Activated CD4-positive, alpha-beta T cell treated with anti-CD3 and anti-CD28 coated beads, Interleukin-2, Interleukin-4, amounts not matched to agents 100 ng/mL and 50 ng/mL, durations not matched to agents 16 hours and 8 hours (primary cell): ENCODE measurements at regions not wholly inside any gene's neighbourhood (a gene's known extent, or its start where the extent isn't known, plus 50 kb on each side); places are given as distances from the start of the nearest gene placed in this dataset.
"Not testable (repeated sequence)": the region's sequence is repeated elsewhere in the genome, so short reads cannot be mapped to it uniquely, and the experiment has no call there.

Experiments used
- DNase-seq: peaks from one replicate; pipeline ENCODE4 v3.0.0-alpha.2; 2020; ENCODE audit warnings: low spot score

- DNase-seq, result no peak
Observed at GRCh38 chr16:62755938-62756337, 719.7 kb upstream of the CDH8 start.

- DNase-seq, result no peak
Observed at GRCh38 chr16:62752854-62753253, 716.6 kb upstream of the CDH8 start.

GRCh38 chr16:62751218-62751617 is 715.0 kb upstream of the CDH8 start:
- DNase-seq, result no peak

GRCh38 chr16:62741692-62742091 is 705.5 kb upstream of the CDH8 start:
- DNase-seq, result no peak

- DNase-seq, result no peak
Observed at GRCh38 chr16:62738666-62739460, 702.6 kb upstream of the CDH8 start.

- no peak for DNase-seq
Observed at GRCh38 chr16:62732092-62732491, 695.9 kb upstream of the CDH8 start.

- DNase-seq, result not testable (repeated sequence)
Observed at GRCh38 chr16:62724670-62725269, 688.5 kb upstream of the CDH8 start.

GRCh38 chr16:62720651-62721050 is 684.4 kb upstream of the CDH8 start:
- no peak for DNase-seq

GRCh38 chr16:62717026-62717425 is 680.8 kb upstream of the CDH8 start:
- no peak for DNase-seq

GRCh38 chr16:62715701-62716100 is 679.5 kb upstream of the CDH8 start:
- no peak for DNase-seq

- DNase-seq, result no peak
Observed at GRCh38 chr16:62712566-62712965, 676.3 kb upstream of the CDH8 start.

- DNase-seq, result no peak
Observed at GRCh38 chr16:62711797-62712196, 675.6 kb upstream of the CDH8 start.

- no peak for DNase-seq
Observed at GRCh38 chr16:62709794-62710193, 673.6 kb upstream of the CDH8 start.

GRCh38 chr16:62701426-62701825 is 665.2 kb upstream of the CDH8 start:
- DNase-seq, result no peak

- DNase-seq, result no peak
Observed at GRCh38 chr16:62700426-62701294, 664.4 kb upstream of the CDH8 start.

GRCh38 chr16:62692685-62693084 is 656.4 kb upstream of the CDH8 start:
- no peak for DNase-seq

- no peak for DNase-seq
Observed at GRCh38 chr16:62681819-62682218, 645.6 kb upstream of the CDH8 start.

- DNase-seq, result no peak
Observed at GRCh38 chr16:62678796-62679195, 642.6 kb upstream of the CDH8 start.

- no peak for DNase-seq
Observed at GRCh38 chr16:62676306-62676705, 640.1 kb upstream of the CDH8 start.

- no peak for DNase-seq
Observed at GRCh38 chr16:62665269-62665668, 629.0 kb upstream of the CDH8 start.

GRCh38 chr16:62664566-62664965 is 628.3 kb upstream of the CDH8 start:
- no peak for DNase-seq

GRCh38 chr16:62661435-62661834 is 625.2 kb upstream of the CDH8 start:
- DNase-seq, result no peak

GRCh38 chr16:62657116-62657515 is 620.9 kb upstream of the CDH8 start:
- DNase-seq, result no peak
